Breast epithelium (tissue), 4 donors: ENCODE measurements at regions not wholly inside any gene's neighbourhood (a gene's known extent, or its start where the extent isn't known, plus 50 kb on each side); places are given as distances from the start of the nearest gene placed in this dataset.

Experiments used
- DNase-seq, 2 donors: peaks; one replicate each; pipeline ENCODE4 v3.0.0-alpha.2; 2019; ENCODE audit warnings: low spot score in 2 of 2
- H3K27ac ChIP-seq, 2 donors: fragments of 200-600 bp; sonication (generic) in 1 of 2; one replicate each; pipeline ENCODE4 v1.5.1; 2016 to 2019; ENCODE audit warnings: mild to moderate bottlenecking in 1 of 2
- H3K27me3 ChIP-seq, 2 donors: fragments of 200-600 bp; sonication (generic) in 1 of 2; one replicate each; pipeline versions ENCODE4 v1.5.1 to v1.6.0; 2017 to 2019; ENCODE audit warnings: control low read depth in 1 of 2, mild to moderate bottlenecking in 1 of 2
- H3K36me3 ChIP-seq: fragments of 200-600 bp; one replicate; pipeline ENCODE4 v1.5.1; 2019
- H3K4me1 ChIP-seq, 2 donors: fragments of 200-600 bp; sonication (generic); one replicate each; pipeline ENCODE4 v1.5.1; 2016 to 2019; ENCODE audit warnings: control low read depth in 1 of 2
- H3K4me3 ChIP-seq, 3 donors: fragments of 200-600 bp; sonication (generic); 1 replicate in 2 of 3; 2 replicates in 1 of 3; pipeline ENCODE4 v1.5.1; 2016 to 2019; ENCODE audit warnings: mild to moderate bottlenecking in 3 of 3, moderate library complexity in 2 of 3
- H3K9me3 ChIP-seq, 2 donors: fragments of 200-600 bp; sonication (generic) in 1 of 2; one replicate each; pipeline ENCODE4 v1.5.1; 2016 to 2019; ENCODE audit warnings: control low read depth in 1 of 2
- CTCF ChIP-seq, 3 donors: fragments of 450-650 bp; IDR thresholded peaks; one replicate each; pipeline ENCODE4 v1.5.1; 2016 to 2017; ENCODE audit warnings: antibody characterized with exemption in 3 of 3, mild to moderate bottlenecking in 3 of 3, moderate library complexity in 3 of 3
- POLR2A ChIP-seq: fragments of 450-650 bp; IDR thresholded peaks from one replicate; pipeline ENCODE4 v1.6.1; 2016; ENCODE audit warnings: antibody characterized with exemption, mild to moderate bottlenecking, moderate library complexity
- POLR2AphosphoS5 ChIP-seq, 3 donors: sonication (generic); formaldehyde crosslinking; IDR thresholded peaks; one replicate each; pipeline ENCODE4 v1.6.1; 2017; ENCODE audit warnings: antibody characterized with exemption in 3 of 3
- intact Hi-C: fragments of 100-400 bp; cut with DNase I; formaldehyde crosslinking; loops from one replicate; pipeline ENCODE4 v1.15.1; 2023; ENCODE audit warnings: low total_unique reads

GRCh38 chr2:16404551-16405300, 260.9 kb downstream of the CYRIA start:
- Histone ChIP-seq H3K36me3 (no peaks in the 10 kb centered on the region), H3K27me3 (no peaks in the 10 kb centered on the region), H3K27ac (no peak overlapping the region), H3K4me3 (no peak overlapping the region), H3K9me3 (no peaks in the 10 kb centered on the region), H3K4me1 (no peaks in the 10 kb centered on the region)
- TF ChIP-seq CTCF (IDR thresholded peaks at IDR 0.05) (no peak), POLR2A (no peak), POLR2AphosphoS5 (IDR thresholded peaks at IDR 0.05) (no peak)
- no peak for DNase-seq
- intact Hi-C loops, result no loop called here

DNA sequence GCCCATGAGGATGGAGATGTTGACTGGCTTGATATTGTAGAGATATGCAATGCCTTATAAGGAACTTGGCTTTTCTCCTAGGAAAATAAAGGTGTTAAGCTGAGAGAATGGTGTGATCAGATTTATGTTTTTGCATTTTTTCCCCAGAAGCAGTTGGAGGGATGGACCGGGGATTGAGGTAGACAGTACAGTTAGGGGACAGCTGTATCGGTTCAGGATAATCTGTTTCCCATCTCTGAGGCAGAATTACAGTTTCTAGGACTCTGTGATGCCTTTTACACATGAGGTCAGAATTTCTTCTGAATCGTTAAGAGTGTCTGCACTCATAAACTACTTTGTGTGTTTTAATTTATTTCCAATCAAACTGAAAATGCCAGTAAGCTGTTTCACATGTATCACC, 261.5 kb downstream of the CYRIA start:
- Histone ChIP-seq H3K4me1 (no peaks in the 10 kb centered on the region), H3K9me3 (no peaks in the 10 kb centered on the region), H3K27ac (no peak overlapping the region), H3K4me3 (no peak overlapping the region), H3K36me3 (no peaks in the 10 kb centered on the region), H3K27me3 (no peaks in the 10 kb centered on the region)
- no peak for TF ChIP-seq POLR2A
- no peak for TF ChIP-seq CTCF (IDR thresholded peaks at IDR 0.05)
- TF ChIP-seq POLR2AphosphoS5 (IDR thresholded peaks at IDR 0.05), result no peak
- no peak for DNase-seq
- intact Hi-C loops, result no loop called here

- intact Hi-C loops, result no loop called here
- Histone ChIP-seq H3K27ac (no peak overlapping the region), H3K9me3 (no peaks in the 10 kb centered on the region), H3K4me3 (no peak overlapping the region), H3K27me3 (no peaks in the 10 kb centered on the region), H3K4me1 (no peaks in the 10 kb centered on the region), H3K36me3 (no peaks in the 10 kb centered on the region)
- DNase-seq, result no peak
- no peak for TF ChIP-seq POLR2AphosphoS5 (IDR thresholded peaks at IDR 0.05)
- no peak for TF ChIP-seq POLR2A
- no peak for TF ChIP-seq CTCF (IDR thresholded peaks at IDR 0.05)
Measured at GRCh38 chr2:16402891-16403290, 262.7 kb downstream of the CYRIA start.

- Histone ChIP-seq H3K36me3 (no peaks in the 10 kb centered on the region), H3K9me3 (no peaks in the 10 kb centered on the region), H3K27ac (no peak overlapping the region), H3K27me3 (no peaks in the 10 kb centered on the region), H3K4me3 (no peak overlapping the region), H3K4me1 (no peaks in the 10 kb centered on the region)
- DNase-seq, result no peak
- intact Hi-C loops, result no loop called here
- no peak for TF ChIP-seq CTCF (IDR thresholded peaks at IDR 0.05)
- TF ChIP-seq POLR2A, result no peak
- TF ChIP-seq POLR2AphosphoS5 (IDR thresholded peaks at IDR 0.05), result no peak
Measured at GRCh38 chr2:16401761-16402300, 263.8 kb downstream of the CYRIA start.

- H3K27ac ChIP-seq, result no peak overlapping the region
Measured at GRCh38 chr2:16400127-16400623, 265.5 kb downstream of the CYRIA start.

More at GRCh38 chr2:16400127-16400623, 265.5 kb downstream of the CYRIA start:
- intact Hi-C loops, result no loop called here
- Histone ChIP-seq H3K4me3 (no peak overlapping the region), H3K36me3 (no peaks in the 10 kb centered on the region), H3K27me3 (no peaks in the 10 kb centered on the region), H3K4me1 (no peaks in the 10 kb centered on the region), H3K9me3 (no peaks in the 10 kb centered on the region)
- TF ChIP-seq CTCF (IDR thresholded peaks at IDR 0.05) (no peak), POLR2A (no peak), POLR2AphosphoS5 (IDR thresholded peaks at IDR 0.05) (no peak)
- no peak for DNase-seq
